ENCODE measurements at regions not wholly inside any gene's neighbourhood (a gene's known extent, or its start where the extent isn't known, plus 50 kb on each side); places are given as distances from the start of the nearest gene placed in this dataset.

DNA sequence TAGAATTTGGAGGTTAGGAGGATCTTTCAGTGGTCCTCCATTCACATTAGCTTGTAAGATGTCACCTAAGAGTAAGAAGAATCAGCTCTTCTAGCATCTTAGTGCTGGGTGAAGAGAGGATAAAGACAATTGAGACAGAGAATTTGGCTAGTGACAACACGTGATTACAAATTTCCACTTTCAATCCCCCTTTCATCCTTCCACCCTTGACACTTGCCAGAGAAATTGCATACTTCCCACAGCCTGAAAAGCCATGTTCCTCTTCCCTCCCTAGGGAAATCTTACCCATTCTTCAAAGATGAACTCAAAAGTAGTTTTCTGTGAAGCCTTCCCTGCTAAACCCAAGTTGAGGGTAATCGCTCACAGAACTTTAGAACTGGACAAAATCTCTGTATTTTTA, 282.6 kb upstream of the PTGER4 start:
- TF ChIP-seq, protein P1, sequence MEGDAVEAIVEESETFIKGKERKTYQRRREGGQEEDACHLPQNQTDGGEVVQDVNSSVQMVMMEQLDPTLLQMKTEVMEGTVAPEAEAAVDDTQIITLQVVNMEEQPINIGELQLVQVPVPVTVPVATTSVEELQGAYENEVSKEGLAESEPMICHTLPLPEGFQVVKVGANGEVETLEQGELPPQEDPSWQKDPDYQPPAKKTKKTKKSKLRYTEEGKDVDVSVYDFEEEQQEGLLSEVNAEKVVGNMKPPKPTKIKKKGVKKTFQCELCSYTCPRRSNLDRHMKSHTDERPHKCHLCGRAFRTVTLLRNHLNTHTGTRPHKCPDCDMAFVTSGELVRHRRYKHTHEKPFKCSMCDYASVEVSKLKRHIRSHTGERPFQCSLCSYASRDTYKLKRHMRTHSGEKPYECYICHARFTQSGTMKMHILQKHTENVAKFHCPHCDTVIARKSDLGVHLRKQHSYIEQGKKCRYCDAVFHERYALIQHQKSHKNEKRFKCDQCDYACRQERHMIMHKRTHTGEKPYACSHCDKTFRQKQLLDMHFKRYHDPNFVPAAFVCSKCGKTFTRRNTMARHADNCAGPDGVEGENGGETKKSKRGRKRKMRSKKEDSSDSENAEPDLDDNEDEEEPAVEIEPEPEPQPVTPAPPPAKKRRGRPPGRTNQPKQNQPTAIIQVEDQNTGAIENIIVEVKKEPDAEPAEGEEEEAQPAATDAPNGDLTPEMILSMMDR (IDR thresholded peaks at IDR 0.05; ENCODE audit: unreplicated experiment) = no peak
- Mint-ChIP-seq H3K4me1 (ENCODE audit: insufficient read depth, unreplicated experiment) (peaks cover 11% of the 10 kb centered on the region), H3K4me3 (ENCODE audit: unreplicated experiment) (no peak overlapping the region), H3K27ac (ENCODE audit: low read depth, unreplicated experiment) (no peak overlapping the region), H3K27me3 (ENCODE audit: insufficient read depth, unreplicated experiment) (no peaks in the 10 kb centered on the region), H3K9me3 (ENCODE audit: unreplicated experiment) (no peaks in the 10 kb centered on the region), H3K36me3 (ENCODE audit: insufficient read depth, unreplicated experiment) (peaks cover 8% of the 10 kb centered on the region)
- CTCF ChIA-PET = no interaction called here
- intact Hi-C loops (cut with micrococcal nuclease) = no loop called here
- no peak for DNase-seq (ENCODE audit: unreplicated experiment)
- no TSS peak for BruUV-seq (replicated peaks)
- POLR2A ChIA-PET = no interaction called here

DNA sequence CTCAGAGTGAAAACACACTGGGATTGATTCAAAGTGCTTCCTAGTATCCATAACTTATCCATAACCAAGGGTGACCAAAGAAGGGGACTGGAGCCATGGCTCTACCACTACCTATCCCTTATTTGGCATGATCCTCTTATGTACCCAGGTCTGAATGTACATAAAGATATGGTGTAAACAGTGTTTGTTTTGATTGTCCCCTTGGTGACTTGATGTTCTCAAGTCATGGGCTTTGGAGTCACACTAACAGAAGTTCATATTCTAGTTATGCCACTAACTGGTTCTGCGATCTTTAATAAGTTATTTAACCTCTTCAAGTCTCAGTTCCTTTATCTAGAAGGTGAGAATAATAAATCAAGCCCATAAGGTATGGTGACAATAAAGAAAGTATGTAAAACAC, 283.4 kb upstream of the PTGER4 start:
- H3K36me3 Mint-ChIP-seq (ENCODE audit: insufficient read depth, unreplicated experiment) = peaks cover 8% of the 10 kb centered on the region
- peaks cover 4% of the 10 kb centered on the region for H3K4me1 Mint-ChIP-seq (ENCODE audit: insufficient read depth, unreplicated experiment)

DNA sequence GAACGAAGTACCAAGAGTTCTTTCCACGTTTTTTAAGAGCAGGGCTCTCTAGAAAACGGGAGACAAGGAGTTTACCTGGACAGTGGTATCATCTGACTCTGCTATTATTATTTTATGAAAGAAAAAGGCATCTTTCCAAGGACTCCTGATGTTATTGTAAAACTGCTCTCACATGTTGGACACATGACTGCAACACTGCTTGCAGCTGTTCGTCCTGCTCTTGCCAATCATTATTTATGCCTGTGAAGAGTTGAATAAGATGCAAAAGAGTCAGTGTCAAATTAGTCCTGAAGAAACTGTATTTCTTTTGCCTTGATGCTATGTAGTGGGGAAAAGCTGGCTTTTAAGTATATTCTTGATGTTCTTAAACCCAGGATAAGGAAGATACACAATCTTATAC, 284.5 kb upstream of the PTGER4 start:
- H3K4me3 Mint-ChIP-seq (ENCODE audit: unreplicated experiment) = no peak overlapping the region
- DNase-seq (ENCODE audit: unreplicated experiment) = no peak
- BruUV-seq (replicated peaks) = no TSS peak
- intact Hi-C loops (cut with micrococcal nuclease) = no loop called here
- H3K9me3 Mint-ChIP-seq (ENCODE audit: unreplicated experiment) = no peaks in the 10 kb centered on the region
- CTCF ChIA-PET = no interaction called here
- peaks cover 8% of the 10 kb centered on the region for H3K36me3 Mint-ChIP-seq (ENCODE audit: insufficient read depth, unreplicated experiment)
- H3K27ac Mint-ChIP-seq (ENCODE audit: low read depth, unreplicated experiment) = no peak overlapping the region
- no peaks in the 10 kb centered on the region for H3K4me1 Mint-ChIP-seq (ENCODE audit: insufficient read depth, unreplicated experiment)
- H3K27me3 Mint-ChIP-seq (ENCODE audit: insufficient read depth, unreplicated experiment) = no peaks in the 10 kb centered on the region
- TF ChIP-seq, protein P1 (IDR thresholded peaks at IDR 0.05; ENCODE audit: unreplicated experiment) = no peak
- POLR2A ChIA-PET = no interaction called here

More for the DNA sequence above, 283.4 kb upstream of the PTGER4 start:
- Mint-ChIP-seq H3K9me3 (ENCODE audit: unreplicated experiment) (no peaks in the 10 kb centered on the region), H3K4me3 (ENCODE audit: unreplicated experiment) (no peak overlapping the region), H3K27me3 (ENCODE audit: insufficient read depth, unreplicated experiment) (no peaks in the 10 kb centered on the region), H3K27ac (ENCODE audit: low read depth, unreplicated experiment) (no peak overlapping the region)
- TF ChIP-seq, protein P1 (IDR thresholded peaks at IDR 0.05; ENCODE audit: unreplicated experiment) = no peak
- no peak for DNase-seq (ENCODE audit: unreplicated experiment)
- ChIA-PET POLR2A (no interaction called here), CTCF (no interaction called here)
- intact Hi-C loops (cut with micrococcal nuclease) = no loop called here
- BruUV-seq (replicated peaks) = no TSS peak

DNA sequence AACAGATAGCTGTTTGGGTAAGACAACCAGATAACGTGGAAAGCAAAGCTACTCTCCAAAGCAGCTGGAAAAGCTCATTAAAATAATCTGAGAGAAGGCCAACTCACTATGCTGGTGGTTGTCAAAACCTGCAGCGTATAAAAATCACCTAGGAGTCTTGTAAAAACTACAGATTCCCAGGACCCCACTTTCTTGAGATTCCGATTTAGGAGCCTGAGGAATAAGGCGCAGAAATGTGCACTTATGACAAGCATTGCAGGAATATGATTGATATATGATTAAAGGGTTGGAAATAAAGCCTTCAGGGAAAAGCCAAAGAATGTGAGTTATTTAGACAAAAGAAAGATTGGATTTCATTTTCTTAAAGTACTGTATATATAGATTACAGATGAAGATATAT, 285.0 kb upstream of the PTGER4 start:
- POLR2A ChIA-PET = interaction anchor here (0.7 kb wide), 1 partner anchor 360 kb away, joined by 4 read pairs; no protein-coding TSS in a partner anchor
- CTCF ChIA-PET = interaction anchor here (0.7 to 0.8 kb wide), 3 partner anchors 13 to 1855 kb away, joined by 3 to 4 read pairs (median 3); no protein-coding TSS in a partner anchor
- BruUV-seq (replicated peaks) = no TSS peak
- H3K27ac Mint-ChIP-seq (ENCODE audit: low read depth, unreplicated experiment) = no peak overlapping the region
- DNase-seq (ENCODE audit: unreplicated experiment) = no peak
- peaks cover 8% of the 10 kb centered on the region for H3K36me3 Mint-ChIP-seq (ENCODE audit: insufficient read depth, unreplicated experiment)
- H3K27me3 Mint-ChIP-seq (ENCODE audit: insufficient read depth, unreplicated experiment) = no peaks in the 10 kb centered on the region
- H3K4me3 Mint-ChIP-seq (ENCODE audit: unreplicated experiment) = no peak overlapping the region
- no peaks in the 10 kb centered on the region for H3K9me3 Mint-ChIP-seq (ENCODE audit: unreplicated experiment)
- no peaks in the 10 kb centered on the region for H3K4me1 Mint-ChIP-seq (ENCODE audit: insufficient read depth, unreplicated experiment)
- intact Hi-C loops (cut with micrococcal nuclease) = no loop called here
- TF ChIP-seq, protein P1 (IDR thresholded peaks at IDR 0.05; ENCODE audit: unreplicated experiment) = no peak

Measured in MCF 10A (cell line).